Neural progenitor cell (in vitro differentiated cells): ENCODE measurements at regions not wholly inside any gene's neighbourhood (a gene's known extent, or its start where the extent isn't known, plus 50 kb on each side); places are given as distances from the start of the nearest gene placed in this dataset.

Experiments
- EZH2phosphoT487 ChIP-seq: fragments of 200-600 bp; sonication (generic); IDR thresholded peaks from 2 replicates; pipeline ENCODE4 v1.6.1; 2017; ENCODE audit warnings: antibody characterized with exemption
- TF ChIP-seq, protein P1 (sequence below): fragments of 200-600 bp; sonication (generic); IDR thresholded peaks from 2 replicates; pipeline ENCODE4 v1.5.1; 2017; ENCODE audit warnings: antibody characterized with exemption, mild to moderate bottlenecking

DNA sequence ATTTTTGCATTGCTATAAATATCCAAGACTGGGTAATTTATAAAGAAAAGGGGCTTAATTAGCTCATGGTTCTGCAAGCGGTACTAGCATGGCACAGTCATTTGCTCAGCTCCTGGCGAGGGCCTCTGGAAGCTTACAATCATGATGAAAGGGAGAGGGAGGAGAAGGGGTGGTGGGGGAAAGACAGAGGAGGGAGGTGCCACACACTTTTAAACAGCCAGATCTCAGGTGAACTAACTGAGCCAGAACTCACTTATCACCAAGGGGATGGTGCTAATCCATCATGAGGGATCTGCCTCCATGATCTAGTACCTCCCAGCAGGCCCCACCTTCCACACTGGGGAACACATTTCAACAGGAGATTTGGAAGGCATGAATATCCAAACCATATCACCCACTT, 476.3 kb downstream of the PCNX1 start:
- TF ChIP-seq, protein P1, sequence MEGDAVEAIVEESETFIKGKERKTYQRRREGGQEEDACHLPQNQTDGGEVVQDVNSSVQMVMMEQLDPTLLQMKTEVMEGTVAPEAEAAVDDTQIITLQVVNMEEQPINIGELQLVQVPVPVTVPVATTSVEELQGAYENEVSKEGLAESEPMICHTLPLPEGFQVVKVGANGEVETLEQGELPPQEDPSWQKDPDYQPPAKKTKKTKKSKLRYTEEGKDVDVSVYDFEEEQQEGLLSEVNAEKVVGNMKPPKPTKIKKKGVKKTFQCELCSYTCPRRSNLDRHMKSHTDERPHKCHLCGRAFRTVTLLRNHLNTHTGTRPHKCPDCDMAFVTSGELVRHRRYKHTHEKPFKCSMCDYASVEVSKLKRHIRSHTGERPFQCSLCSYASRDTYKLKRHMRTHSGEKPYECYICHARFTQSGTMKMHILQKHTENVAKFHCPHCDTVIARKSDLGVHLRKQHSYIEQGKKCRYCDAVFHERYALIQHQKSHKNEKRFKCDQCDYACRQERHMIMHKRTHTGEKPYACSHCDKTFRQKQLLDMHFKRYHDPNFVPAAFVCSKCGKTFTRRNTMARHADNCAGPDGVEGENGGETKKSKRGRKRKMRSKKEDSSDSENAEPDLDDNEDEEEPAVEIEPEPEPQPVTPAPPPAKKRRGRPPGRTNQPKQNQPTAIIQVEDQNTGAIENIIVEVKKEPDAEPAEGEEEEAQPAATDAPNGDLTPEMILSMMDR, result no peak
- TF ChIP-seq EZH2phosphoT487, result no peak
